Fibroblast of villous mesenchyme (primary cell): ENCODE measurements at regions not wholly inside any gene's neighbourhood (a gene's known extent, or its start where the extent isn't known, plus 50 kb on each side); places are given as distances from the start of the nearest gene placed in this dataset.

Source experiments
- DNase-seq: peaks from one replicate; pipeline ENCODE4 v3.0.0-alpha.2; 2010; ENCODE audit warnings: low read depth
- H3K4me3 ChIP-seq: 2 replicates; pipeline ENCODE4 v1.5.1; 2011; ENCODE audit warnings: low read depth, mild to moderate bottlenecking, low read length
- CTCF ChIP-seq: IDR thresholded peaks from 2 replicates; pipeline ENCODE4 v1.5.1; 2012; ENCODE audit warnings: low read depth, mild to moderate bottlenecking, low read length; ENCODE audit not compliant: insufficient read depth

- no peak for TF ChIP-seq CTCF
- H3K4me3 ChIP-seq: no peak overlapping the region
- DNase-seq: no peak
Measured at GRCh38 chr5:135234242-135234641, 164.8 kb downstream of the MACROH2A1 start.

- no peak for TF ChIP-seq CTCF
- H3K4me3 ChIP-seq: no peak overlapping the region
- DNase-seq: no peak
Measured at GRCh38 chr5:135233477-135233876, 165.6 kb downstream of the MACROH2A1 start.

- no peak for TF ChIP-seq CTCF
- DNase-seq: no peak
- H3K4me3 ChIP-seq: no peak overlapping the region
Measured at GRCh38 chr5:135232958-135233357, 166.1 kb downstream of the MACROH2A1 start.

GRCh38 chr5:135231289-135231688, 167.7 kb downstream of the MACROH2A1 start:
- no peak for TF ChIP-seq CTCF
- no peak for DNase-seq
- H3K4me3 ChIP-seq: no peak overlapping the region

- no peak overlapping the region for H3K4me3 ChIP-seq
- TF ChIP-seq CTCF: no peak
- peak; percentile 90 for DNase-seq
Measured at GRCh38 chr5:135230251-135230925, 168.6 kb downstream of the MACROH2A1 start.

- H3K4me3 ChIP-seq: no peak overlapping the region
- no peak for DNase-seq
- TF ChIP-seq CTCF: no peak
Measured at GRCh38 chr5:135229679-135230132, 169.3 kb downstream of the MACROH2A1 start.

- no peak for TF ChIP-seq CTCF
- no peak overlapping the region for H3K4me3 ChIP-seq
- DNase-seq: no peak
Measured at GRCh38 chr5:135229122-135229521, 169.9 kb downstream of the MACROH2A1 start.
